ENCODE measurements at regions not wholly inside any gene's neighbourhood (a gene's known extent, or its start where the extent isn't known, plus 50 kb on each side); places are given as distances from the start of the nearest gene placed in this dataset.

- no peaks in the 10 kb centered on the region for H3K36me3 ChIP-seq (ENCODE audit: control insufficient read depth in 2 of 2, insufficient read depth in 1 of 2, low read length in 2 of 2)
- ChIA-PET POLR2A (no interaction called here), CTCF (interaction anchor here (0.6 to 0.7 kb wide), 2 partner anchors 56 to 365 kb away, joined by 3 to 4 read pairs; no protein-coding TSS in a partner anchor)
- TF ChIP-seq WT1 (tag by site-specific recombination; IDR thresholded peaks at IDR 0.05) (no peak), ZNF626 (tag by site-specific recombination; IDR thresholded peaks at IDR 0.05) (no peak), ZNF426 (tag by site-specific recombination; IDR thresholded peaks at IDR 0.05) (no peak), ZNF544 (tag by site-specific recombination; IDR thresholded peaks at IDR 0.05) (no peak), ZNF521 (tag by site-specific recombination; IDR thresholded peaks at IDR 0.05) (no peak), ZNF398 (tag by site-specific recombination; IDR thresholded peaks at IDR 0.05) (no peak), BCL11A (tag by site-specific recombination; IDR thresholded peaks at IDR 0.05; ENCODE audit: low read depth) (no peak), ZNF518A (tag by site-specific recombination; conservative IDR thresholded peaks at IDR 0.05; ENCODE audit: low read depth) (no peak), ZNF768 (tag by site-specific recombination; IDR thresholded peaks at IDR 0.05) (no peak), REST (tag by site-specific recombination; IDR thresholded peaks at IDR 0.05) (no peak), TSHZ1 (tag by site-specific recombination; IDR thresholded peaks at IDR 0.05; ENCODE audit: borderline replicate concordance) (no peak), ZBTB6 (tag by site-specific recombination; IDR thresholded peaks at IDR 0.05) (no peak), ZNF747 (tag by site-specific recombination; IDR thresholded peaks at IDR 0.05) (no peak), ZFP3 (tag by site-specific recombination; IDR thresholded peaks at IDR 0.05; ENCODE audit: low read depth) (no peak), PRDM10 (tag by site-specific recombination; IDR thresholded peaks at IDR 0.05) (no peak), ZBTB1 (tag by site-specific recombination; IDR thresholded peaks at IDR 0.05) (no peak)
- H3K4me1 ChIP-seq (ENCODE audit: control insufficient read depth, insufficient read depth, low read length), result no peaks in the 10 kb centered on the region
- H3K4me3 ChIP-seq (ENCODE audit: low read depth, low read length), result no peak overlapping the region
- no peaks in the 10 kb centered on the region for H3K9me3 ChIP-seq (ENCODE audit: control insufficient read depth, insufficient read depth, low read depth, low read length)
- H3K27ac ChIP-seq (ENCODE audit: extremely low read depth, low read depth, low read length), result no peak overlapping the region
Observed at GRCh38 chr5:67903656-67904055, 311.9 kb upstream of the PIK3R1 start.

Data from HEK293 (cell line).